ENCODE measurements at regions not wholly inside any gene's neighbourhood (a gene's known extent, or its start where the extent isn't known, plus 50 kb on each side); places are given as distances from the start of the nearest gene placed in this dataset.

DNA sequence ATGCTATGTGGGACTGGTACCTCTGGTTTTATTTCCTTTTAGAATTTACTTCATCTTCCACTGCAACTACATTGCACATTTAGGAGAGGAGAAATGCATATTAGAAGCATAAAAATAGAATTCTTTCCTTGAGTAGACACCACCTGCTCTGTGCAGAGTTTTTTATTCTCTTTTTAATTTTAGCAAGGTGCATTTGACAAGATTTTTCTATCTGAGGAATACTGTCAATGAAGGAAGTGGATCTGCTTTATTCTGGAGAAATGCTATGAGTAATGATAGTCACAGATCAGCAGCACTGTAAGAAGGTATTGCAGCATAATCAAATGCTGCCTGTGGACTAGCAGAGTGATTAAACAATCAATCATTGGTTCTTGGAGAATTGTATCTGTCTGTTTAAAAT, 1038.3 kb downstream of the RAPGEF2 start:
- Histone ChIP-seq H3K36me3 (no peaks in the 10 kb centered on the region), H3K27me3 (no peaks in the 10 kb centered on the region), H3K4me1 (peaks cover 0 to 3% (median 0%) of the 10 kb centered on the region in 4 donors), H3K27ac (no peak overlapping the region), H3K9me3 (no peaks in the 10 kb centered on the region), H3K4me3 (no peak overlapping the region)
- no peak for TF ChIP-seq EP300 (IDR thresholded peaks at IDR 0.05; ENCODE audit: low read depth)
- no peak for TF ChIP-seq POLR2A (IDR thresholded peaks at IDR 0.05)
- TF ChIP-seq POLR2AphosphoS5 (IDR thresholded peaks at IDR 0.05), result no peak
- no peak for TF ChIP-seq CTCF (IDR thresholded peaks at IDR 0.05)
- in situ Hi-C loops (cut with MboI; ENCODE audit: low pct_ligation_motif_present in 1 of 4, low pct_unique_long_range_greater_than_20kb in 1 of 4, low sequenced_read_pairs in 3 of 4), result no loop called here
- intact Hi-C loops (cut with DNase I; ENCODE audit: low total_unique reads), result no loop called here
- no peak for DNase-seq

DNA sequence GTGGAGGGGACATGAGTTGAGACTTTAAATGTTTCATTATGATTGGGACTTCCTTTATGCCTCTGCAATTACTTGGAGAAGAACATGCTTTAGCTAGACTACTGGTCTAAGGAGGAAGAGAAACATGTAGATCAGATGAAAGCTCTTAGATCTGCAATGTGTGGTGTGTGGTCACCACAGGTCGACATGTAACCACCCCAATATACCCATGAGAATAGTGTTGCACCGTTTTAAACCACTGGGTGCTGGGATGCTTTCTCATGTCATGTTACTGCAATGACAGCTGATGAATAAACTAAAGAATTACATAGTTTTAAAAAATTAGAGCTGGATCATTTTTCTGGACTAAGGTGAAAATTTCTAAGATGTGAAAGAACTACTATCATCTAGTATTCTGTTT, 1039.7 kb downstream of the RAPGEF2 start:
- H3K4me3 ChIP-seq, result no peak overlapping the region
- H3K36me3 ChIP-seq, result no peaks in the 10 kb centered on the region
- no peaks in the 10 kb centered on the region for H3K9me3 ChIP-seq
- in situ Hi-C loops (cut with MboI; ENCODE audit: low pct_ligation_motif_present in 1 of 4, low pct_unique_long_range_greater_than_20kb in 1 of 4, low sequenced_read_pairs in 3 of 4), result no loop called here
- no peak for TF ChIP-seq POLR2AphosphoS5 (IDR thresholded peaks at IDR 0.05)
- no peak for TF ChIP-seq CTCF (IDR thresholded peaks at IDR 0.05)
- no peak for TF ChIP-seq EP300 (IDR thresholded peaks at IDR 0.05; ENCODE audit: low read depth)
- 67 to 80% methylated on average over 1 to 2 of the region's 2 CpGs for WGBS, 2 donors (ENCODE audit: low coverage in 1 of 2)
- no peak overlapping the region for H3K27ac ChIP-seq
- intact Hi-C loops (cut with DNase I; ENCODE audit: low total_unique reads), result no loop called here
- H3K27me3 ChIP-seq, result no peaks in the 10 kb centered on the region
- no peak for DNase-seq
- peaks cover 0 to 3% (median 0%) of the 10 kb centered on the region in 4 donors for H3K4me1 ChIP-seq

GRCh38 chr4:160143574-160143973, 1040.7 kb downstream of the RAPGEF2 start:
- TF ChIP-seq CTCF (IDR thresholded peaks at IDR 0.05) (no peak), POLR2AphosphoS5 (IDR thresholded peaks at IDR 0.05) (peak in 1 of 3 donors; percentile 35)
- DNase-seq, result no peak
- no peaks in the 10 kb centered on the region for H3K9me3 ChIP-seq
- H3K36me3 ChIP-seq, result no peaks in the 10 kb centered on the region
- no peak overlapping the region for H3K27ac ChIP-seq
- intact Hi-C loops (cut with DNase I; ENCODE audit: low total_unique reads) (no loop called here), in situ Hi-C loops (cut with MboI; ENCODE audit: low pct_ligation_motif_present in 1 of 4, low pct_unique_long_range_greater_than_20kb in 1 of 4, low sequenced_read_pairs in 3 of 4) (no loop called here)
- WGBS, 2 donors (ENCODE audit: low coverage in 1 of 2), result 21 to 38% methylated on average over 3 of the region's 3 CpGs
- peaks cover 0 to 3% (median 0%) of the 10 kb centered on the region in 4 donors for H3K4me1 ChIP-seq
- H3K4me3 ChIP-seq, result no peak overlapping the region
- no peaks in the 10 kb centered on the region for H3K27me3 ChIP-seq

- no peak overlapping the region for H3K27ac ChIP-seq
- TF ChIP-seq CTCF (IDR thresholded peaks at IDR 0.05) (no peak), POLR2AphosphoS5 (IDR thresholded peaks at IDR 0.05) (no peak), EP300 (IDR thresholded peaks at IDR 0.05; ENCODE audit: low read depth) (no peak), POLR2A (IDR thresholded peaks at IDR 0.05) (no peak)
- no peak overlapping the region for H3K4me3 ChIP-seq
- WGBS, 2 donors (ENCODE audit: low coverage in 1 of 2), result 93% methylated on average over 12 of the region's 15 CpGs; no CpG with 5 or more reads in 1 of the 2 donors
- H3K9me3 ChIP-seq, result no peaks in the 10 kb centered on the region
- H3K36me3 ChIP-seq, result no peaks in the 10 kb centered on the region
- in situ Hi-C loops (cut with MboI; ENCODE audit: low pct_ligation_motif_present in 1 of 4, low pct_unique_long_range_greater_than_20kb in 1 of 4, low sequenced_read_pairs in 3 of 4), result no loop called here
- intact Hi-C loops (cut with DNase I; ENCODE audit: low total_unique reads), result no loop called here
- no peak for DNase-seq
- H3K27me3 ChIP-seq, result no peaks in the 10 kb centered on the region
- no peaks in the 10 kb centered on the region for H3K4me1 ChIP-seq
Observed at GRCh38 chr4:160159457-160159856, 1056.6 kb downstream of the RAPGEF2 start.
